HG03378 (cell line): ENCODE measurements at regions not wholly inside any gene's neighbourhood (a gene's known extent, or its start where the extent isn't known, plus 50 kb on each side); places are given as distances from the start of the nearest gene placed in this dataset.
A peak's percentile ranks its signal among the peaks of the same experiment; 100 is the strongest.
"Not testable (repeated sequence)": the region's sequence is repeated elsewhere in the genome, so short reads cannot be mapped to it uniquely, and the experiment has no call there.

Source experiments
- ATAC-seq: cut with Tn5 transposase; IDR thresholded peaks from one replicate; pipeline ENCODE4 v1.9.1; 2021; ENCODE audit warnings: mild to moderate bottlenecking, moderate library complexity; ENCODE audit not compliant: unreplicated experiment

- ATAC-seq, result not testable (repeated sequence)
Measured at GRCh38 chr16:16559179-16559740, 180.3 kb downstream of the NPIPA7 start.

- ATAC-seq, result not testable (repeated sequence)
Measured at GRCh38 chr16:16561532-16561931, 182.6 kb downstream of the NPIPA7 start.

GRCh38 chr16:16563962-16564361 lies 185.0 kb downstream of the NPIPA7 start:
- not testable (repeated sequence) for ATAC-seq

GRCh38 chr16:16565326-16565725 lies 186.4 kb downstream of the NPIPA7 start:
- not testable (repeated sequence) for ATAC-seq

GRCh38 chr16:16570055-16570454 lies 191.1 kb downstream of the NPIPA7 start:
- ATAC-seq, result not testable (repeated sequence)

GRCh38 chr16:16570874-16571273 lies 191.9 kb downstream of the NPIPA7 start:
- not testable (repeated sequence) for ATAC-seq

- not testable (repeated sequence) for ATAC-seq
Measured at GRCh38 chr16:16572130-16572774, 193.3 kb downstream of the NPIPA7 start.

- not testable (repeated sequence) for ATAC-seq
Measured at GRCh38 chr16:16577062-16577461, 198.1 kb downstream of the NPIPA7 start.

GRCh38 chr16:16578701-16579100 lies 199.8 kb downstream of the NPIPA7 start:
- ATAC-seq, result no peak

- ATAC-seq, result not testable (repeated sequence)
Measured at GRCh38 chr16:16582916-16583315, 204.0 kb downstream of the NPIPA7 start.

- ATAC-seq, result not testable (repeated sequence)
Measured at GRCh38 chr16:16586073-16586651, 207.2 kb downstream of the NPIPA7 start.

GRCh38 chr16:16586969-16587368 lies 208.0 kb downstream of the NPIPA7 start:
- ATAC-seq, result not testable (repeated sequence)

- ATAC-seq, result not testable (repeated sequence)
Measured at GRCh38 chr16:16588436-16588835, 209.5 kb downstream of the NPIPA7 start.

- peak; percentile 35 for ATAC-seq
Measured at GRCh38 chr16:16590654-16591318, 211.8 kb downstream of the NPIPA7 start.

GRCh38 chr16:16593156-16593863 lies 214.4 kb downstream of the NPIPA7 start:
- not testable (repeated sequence) for ATAC-seq

- ATAC-seq, result peak; percentile 46
Measured at GRCh38 chr16:16595029-16595718, 216.2 kb downstream of the NPIPA7 start.

- not testable (repeated sequence) for ATAC-seq
Measured at GRCh38 chr16:16601239-16601638, 222.3 kb downstream of the NPIPA7 start.

GRCh38 chr16:16607401-16608082 lies 228.6 kb downstream of the NPIPA7 start:
- not testable (repeated sequence) for ATAC-seq

GRCh38 chr16:16609627-16610026 lies 230.7 kb downstream of the NPIPA7 start:
- ATAC-seq, result not testable (repeated sequence)
